NT2/D1 (cell line): ENCODE measurements at regions not wholly inside any gene's neighbourhood (a gene's known extent, or its start where the extent isn't known, plus 50 kb on each side); places are given as distances from the start of the nearest gene placed in this dataset.
A peak's percentile ranks its signal among the peaks of the same experiment; 100 is the strongest.

ENCODE experiments used
- DNase-seq: peaks from one replicate; pipeline ENCODE4 v3.0.0-alpha.2; 2011; ENCODE audit warnings: low read depth, low spot score
- H3K27me3 ChIP-seq: 2 replicates; pipeline ENCODE4 v1.6.0; 2011; ENCODE audit warnings: mild to moderate bottlenecking; ENCODE audit not compliant: insufficient read length, insufficient read depth
- H3K36me3 ChIP-seq: 2 replicates; pipeline ENCODE4 v1.6.1; 2011; ENCODE audit warnings: mild to moderate bottlenecking, low read length, mixed read lengths; ENCODE audit not compliant: insufficient read depth, insufficient read length
- H3K4me1 ChIP-seq: 2 replicates; pipeline ENCODE4 v1.5.1; 2011; ENCODE audit not compliant: insufficient read depth, insufficient read length
- H3K4me3 ChIP-seq: 2 replicates; pipeline ENCODE4 v1.5.1; 2011; ENCODE audit warnings: low read depth; ENCODE audit not compliant: insufficient read length
- H3K9ac ChIP-seq: 2 replicates; pipeline ENCODE4 v1.6.0; 2011; ENCODE audit warnings: low read depth; ENCODE audit not compliant: insufficient read length
- H3K9me3 ChIP-seq: 2 replicates; pipeline ENCODE4 v1.5.1; 2011; ENCODE audit warnings: mild to moderate bottlenecking, low read length; ENCODE audit not compliant: insufficient read depth
- SUZ12 ChIP-seq: IDR thresholded peaks from 2 replicates; pipeline ENCODE4 v1.6.1; 2011; ENCODE audit not compliant: insufficient read length, insufficient read depth; ENCODE audit errors: extremely low read depth
- YY1 ChIP-seq: IDR thresholded peaks from 2 replicates; pipeline ENCODE4 v1.6.1; 2011; ENCODE audit not compliant: insufficient read length, insufficient read depth
- ZNF274 ChIP-seq: IDR thresholded peaks from 2 replicates; pipeline ENCODE4 v1.6.1; 2011; ENCODE audit warnings: mild to moderate bottlenecking, low read depth, low read length

GRCh38 chr13:76795701-76796695 is 90.2 kb downstream of the KCTD12 start:
- H3K4me3 ChIP-seq, result no peak overlapping the region
- H3K36me3 ChIP-seq, result no peaks in the 10 kb centered on the region
- no peaks in the 10 kb centered on the region for H3K4me1 ChIP-seq
- H3K9ac ChIP-seq, result no peak overlapping the region
- TF ChIP-seq ZNF274 (no peak), SUZ12 (no peak), YY1 (no peak)
- no peaks in the 10 kb centered on the region for H3K27me3 ChIP-seq
- H3K9me3 ChIP-seq, result no peaks in the 10 kb centered on the region
- DNase-seq, result no peak

GRCh38 chr13:76792731-76793347 is 93.4 kb downstream of the KCTD12 start:
- no peak overlapping the region for H3K4me3 ChIP-seq
- no peaks in the 10 kb centered on the region for H3K36me3 ChIP-seq
- TF ChIP-seq SUZ12, result no peak
- TF ChIP-seq ZNF274, result no peak
- no peak for TF ChIP-seq YY1
- no peak overlapping the region for H3K9ac ChIP-seq
- DNase-seq, result no peak
- H3K9me3 ChIP-seq, result no peaks in the 10 kb centered on the region
- no peaks in the 10 kb centered on the region for H3K27me3 ChIP-seq
- H3K4me1 ChIP-seq, result no peaks in the 10 kb centered on the region

GRCh38 chr13:76790980-76791819 is 95.0 kb downstream of the KCTD12 start:
- no peaks in the 10 kb centered on the region for H3K9me3 ChIP-seq
- no peaks in the 10 kb centered on the region for H3K27me3 ChIP-seq
- DNase-seq, result peak; percentile 1
- H3K36me3 ChIP-seq, result no peaks in the 10 kb centered on the region
- H3K4me3 ChIP-seq, result no peak overlapping the region
- no peak overlapping the region for H3K9ac ChIP-seq
- no peaks in the 10 kb centered on the region for H3K4me1 ChIP-seq
- TF ChIP-seq SUZ12 (no peak), YY1 (no peak), ZNF274 (no peak)

- H3K36me3 ChIP-seq, result no peaks in the 10 kb centered on the region
- DNase-seq, result no peak
Observed at GRCh38 chr13:76790526-76790925, 95.7 kb downstream of the KCTD12 start.

GRCh38 chr13:76783798-76784197 is 102.4 kb downstream of the KCTD12 start:
- DNase-seq, result no peak

More at GRCh38 chr13:76790526-76790925, 95.7 kb downstream of the KCTD12 start:
- Histone ChIP-seq H3K4me1 (no peaks in the 10 kb centered on the region), H3K9ac (no peak overlapping the region), H3K27me3 (no peaks in the 10 kb centered on the region), H3K4me3 (no peak overlapping the region), H3K9me3 (no peaks in the 10 kb centered on the region)
- no peak for TF ChIP-seq SUZ12
- no peak for TF ChIP-seq YY1
- no peak for TF ChIP-seq ZNF274

GRCh38 chr13:76778853-76779252 is 107.4 kb downstream of the KCTD12 start:
- no peaks in the 10 kb centered on the region for H3K9me3 ChIP-seq
- no peaks in the 10 kb centered on the region for H3K27me3 ChIP-seq
- no peaks in the 10 kb centered on the region for H3K36me3 ChIP-seq
- no peak for TF ChIP-seq YY1
- no peak for TF ChIP-seq ZNF274
- no peak for TF ChIP-seq SUZ12
- no peak overlapping the region for H3K4me3 ChIP-seq
- no peaks in the 10 kb centered on the region for H3K4me1 ChIP-seq
- no peak overlapping the region for H3K9ac ChIP-seq
- no peak for DNase-seq

More at GRCh38 chr13:76783798-76784197, 102.4 kb downstream of the KCTD12 start:
- no peak overlapping the region for H3K9ac ChIP-seq
- no peaks in the 10 kb centered on the region for H3K36me3 ChIP-seq
- H3K4me3 ChIP-seq, result no peak overlapping the region
- H3K27me3 ChIP-seq, result no peaks in the 10 kb centered on the region
- H3K4me1 ChIP-seq, result no peaks in the 10 kb centered on the region
- H3K9me3 ChIP-seq, result no peaks in the 10 kb centered on the region
- TF ChIP-seq ZNF274, result no peak
- TF ChIP-seq YY1, result no peak
- TF ChIP-seq SUZ12, result no peak
